GM19240 (cell line): ENCODE measurements at regions not wholly inside any gene's neighbourhood (a gene's known extent, or its start where the extent isn't known, plus 50 kb on each side); places are given as distances from the start of the nearest gene placed in this dataset.
"Not testable (repeated sequence)": the region's sequence is repeated elsewhere in the genome, so short reads cannot be mapped to it uniquely, and the experiment has no call there.

Source experiments
- DNase-seq: peaks from one replicate; pipeline ENCODE4 v3.0.0; 2011; ENCODE audit warnings: low spot score; ENCODE audit not compliant: insufficient read length

DNA sequence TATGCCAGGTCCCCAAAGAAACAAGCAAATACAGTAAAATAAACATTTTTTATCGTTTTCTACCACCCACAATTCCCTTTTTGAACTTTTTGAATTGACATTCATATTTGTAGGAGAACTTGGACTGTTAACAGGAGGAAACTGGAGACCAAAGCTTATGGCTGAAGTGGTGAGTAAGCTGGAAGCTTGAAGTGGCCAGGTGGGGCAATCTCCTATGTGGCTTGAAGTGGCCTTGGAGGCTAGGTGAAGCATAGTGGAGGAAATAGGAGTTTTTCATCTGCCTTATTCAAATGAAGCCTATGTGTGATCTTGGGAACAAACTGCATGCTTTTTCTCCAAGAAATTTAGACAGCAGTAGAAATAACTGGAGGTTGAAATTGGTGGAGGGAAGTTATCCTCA, 962.9 kb upstream of the FANCL start:
- DNase-seq = no peak

DNA sequence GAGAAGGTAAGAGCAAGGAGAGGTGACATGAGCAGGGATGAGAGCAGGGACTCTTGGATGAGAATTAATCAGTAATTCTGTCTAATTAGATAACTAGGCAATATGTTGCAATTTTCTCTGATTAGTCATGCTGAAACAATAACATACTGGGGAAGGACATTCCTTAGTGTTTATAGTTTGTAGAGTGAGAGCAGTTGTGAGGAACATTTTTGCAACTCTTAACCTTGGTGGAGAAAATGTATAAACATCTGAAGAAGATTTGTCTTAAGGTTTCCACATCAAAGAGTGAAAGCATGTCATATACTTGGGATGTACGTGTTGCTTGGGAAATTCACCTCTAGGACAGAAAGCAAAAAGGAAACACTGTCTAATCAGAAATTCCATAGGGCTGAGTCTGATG, 955.4 kb upstream of the FANCL start:
- DNase-seq = no peak

DNA sequence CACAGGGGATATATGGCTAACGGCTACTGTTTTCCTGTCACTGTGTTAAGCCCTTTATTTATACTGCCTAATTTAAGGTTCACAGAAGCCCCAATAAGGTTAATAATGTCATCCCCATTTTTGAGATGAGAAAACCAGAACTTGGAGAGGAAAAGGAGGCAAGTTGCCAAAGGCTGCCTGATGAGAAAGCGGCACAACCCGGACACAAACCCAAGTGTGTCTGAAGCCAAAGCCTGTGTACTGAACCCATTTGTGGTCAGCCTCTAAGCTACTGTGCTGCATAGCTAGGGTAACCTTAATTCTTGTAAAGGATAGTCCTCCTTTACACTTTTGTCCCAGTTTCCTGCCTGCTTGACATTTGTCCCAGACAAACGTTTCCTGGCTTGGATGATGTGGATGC, 954.7 kb upstream of the FANCL start:
- DNase-seq = no peak

DNA sequence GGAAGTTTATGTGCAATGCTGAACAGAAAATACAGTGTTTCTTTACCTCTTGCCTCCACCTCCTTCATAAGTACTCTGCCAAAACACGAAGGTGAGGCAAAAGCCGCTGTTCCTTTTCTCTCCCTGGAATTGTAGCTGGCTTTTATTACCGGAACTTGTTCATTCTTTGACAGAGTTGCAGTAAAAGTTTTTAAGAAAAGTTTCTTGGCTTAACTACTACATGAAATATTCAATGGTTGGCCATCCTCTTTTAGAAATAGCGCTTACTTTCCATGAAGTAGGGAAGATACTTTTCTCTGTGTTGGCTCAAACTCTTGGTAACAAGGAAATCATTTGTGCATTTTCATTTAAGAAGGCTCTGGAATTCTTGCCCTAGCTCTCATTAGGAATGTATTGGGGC, 950.7 kb upstream of the FANCL start:
- no peak for DNase-seq

DNA sequence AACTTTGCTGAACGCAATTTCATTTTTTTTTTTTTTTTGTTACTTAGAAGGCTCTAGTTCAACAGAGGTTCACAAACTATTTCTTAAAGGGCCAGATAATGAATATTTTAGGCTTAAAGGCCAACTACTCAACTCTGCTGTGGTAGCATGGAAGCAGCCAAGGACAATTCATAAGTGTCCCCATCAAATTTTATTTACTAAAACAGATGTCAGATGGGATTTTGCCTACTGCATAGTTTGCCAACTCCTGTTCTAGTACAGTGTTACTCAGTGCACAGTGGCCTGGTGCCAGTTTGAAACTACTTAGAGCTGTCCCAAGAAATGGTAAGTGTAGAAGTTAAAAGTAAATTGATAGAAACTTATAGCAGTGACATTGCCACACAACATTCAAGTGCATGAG, 949.4 kb upstream of the FANCL start:
- no peak for DNase-seq

DNA sequence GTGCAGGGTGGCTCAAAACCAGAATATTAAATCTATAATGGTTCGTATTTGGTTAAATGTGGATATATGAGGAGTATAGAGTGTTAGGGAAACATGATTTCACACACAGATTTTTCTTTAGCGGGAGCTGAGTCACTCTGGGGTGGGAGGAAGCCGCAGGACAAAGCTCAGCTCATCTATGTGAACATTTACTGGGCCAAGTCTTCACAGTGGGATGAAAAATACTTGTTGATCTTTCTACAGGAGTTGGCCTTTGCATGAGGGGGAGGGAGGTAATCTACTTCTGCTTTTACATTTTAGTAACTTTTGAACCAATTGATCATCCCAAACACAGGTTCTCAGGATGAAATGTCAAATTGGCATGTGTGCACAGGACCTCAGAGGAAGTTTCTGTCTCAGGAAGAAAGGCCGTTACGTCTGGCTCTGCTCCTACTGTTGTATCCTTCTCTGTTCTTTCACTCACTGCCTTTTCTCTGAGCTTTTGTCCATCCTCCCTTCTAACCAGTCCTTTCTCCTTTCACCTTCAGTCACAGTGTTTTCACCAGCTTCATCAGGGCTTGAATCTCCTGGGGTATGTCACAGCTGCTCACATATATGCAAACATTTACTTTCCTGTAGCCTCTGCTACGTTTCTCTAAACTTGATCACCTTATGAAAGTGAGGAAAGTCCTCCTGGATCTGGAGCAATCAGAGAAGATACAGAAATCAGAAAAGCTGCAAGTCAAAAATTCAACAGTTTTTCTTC, 943.3 kb upstream of the FANCL start:
- DNase-seq = no peak

DNA sequence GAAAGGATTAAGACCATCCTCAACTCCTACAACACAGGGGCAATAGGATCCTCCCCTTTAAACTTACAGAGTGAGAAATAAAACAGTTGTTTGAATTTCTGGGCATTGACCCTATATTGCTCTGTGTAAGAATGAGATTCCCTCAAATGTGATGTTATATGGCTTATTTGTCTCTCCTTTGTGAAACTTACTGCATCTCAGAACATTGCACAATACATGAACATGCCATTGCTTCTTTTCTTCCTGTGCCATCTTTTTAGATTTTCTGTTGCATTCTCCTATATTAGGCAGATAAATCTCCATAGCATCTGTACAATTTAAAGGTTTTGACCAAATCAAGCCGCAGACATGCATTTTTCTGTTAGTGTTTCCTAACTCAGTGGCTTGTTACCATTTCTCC, 941.9 kb upstream of the FANCL start:
- DNase-seq = no peak

DNA sequence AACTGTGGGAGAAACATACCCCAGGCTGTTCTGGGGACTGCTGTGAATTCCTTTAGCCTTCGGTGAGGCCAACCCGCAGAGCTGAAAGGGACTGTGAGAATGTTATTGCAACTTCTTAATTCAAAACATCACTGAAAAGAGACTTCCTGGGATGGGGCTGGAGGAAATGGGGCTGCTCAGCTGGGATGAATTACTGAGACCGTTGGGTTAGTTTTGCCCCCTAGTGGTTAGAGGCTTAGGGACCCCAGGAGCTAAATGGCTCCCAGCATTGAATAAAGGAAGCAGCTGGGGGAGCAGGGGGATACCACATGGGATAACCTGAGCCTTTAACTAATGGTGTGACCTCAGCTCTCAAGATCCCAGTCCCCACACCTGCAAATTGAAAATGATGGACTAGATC, 941.1 kb upstream of the FANCL start:
- DNase-seq = peak; percentile 8

DNA sequence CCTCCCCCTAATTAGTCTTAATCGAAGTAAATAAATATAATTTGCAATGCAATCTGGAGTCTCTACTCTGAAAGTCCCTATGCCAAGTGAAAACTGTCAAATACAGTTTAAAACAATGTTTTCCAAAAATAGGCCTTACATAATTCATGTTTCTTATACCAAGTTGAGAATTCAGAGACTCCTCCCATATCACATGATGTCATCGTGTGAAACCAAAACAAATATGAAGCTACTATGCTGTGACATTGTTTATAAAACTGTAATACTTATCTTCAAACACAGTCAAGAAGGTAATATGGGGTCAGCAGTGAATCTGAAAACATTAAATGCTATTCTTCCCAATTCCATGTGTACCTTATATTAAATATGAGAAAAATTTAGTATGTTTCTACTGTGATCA, 940.2 kb upstream of the FANCL start:
- DNase-seq = no peak

DNA sequence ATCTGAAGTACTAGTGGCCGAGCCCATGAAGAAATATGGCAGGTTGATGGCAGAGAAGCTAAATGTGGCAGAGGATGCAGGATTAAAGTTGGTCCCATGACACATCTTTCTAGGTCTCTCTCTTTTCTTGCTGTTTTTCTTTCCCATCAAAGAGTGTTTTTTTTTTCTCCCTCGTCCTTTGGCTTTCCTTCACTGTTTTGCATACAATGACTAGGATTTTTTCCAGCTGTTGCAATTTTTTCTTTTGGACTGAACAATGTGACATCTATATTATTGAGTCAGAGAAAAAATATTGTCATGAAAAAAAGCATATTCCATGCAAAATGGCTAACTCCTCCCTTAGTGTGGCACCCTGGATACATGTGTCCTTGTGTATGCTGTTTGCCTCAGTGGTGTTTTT, 939.5 kb upstream of the FANCL start:
- DNase-seq = no peak

DNA sequence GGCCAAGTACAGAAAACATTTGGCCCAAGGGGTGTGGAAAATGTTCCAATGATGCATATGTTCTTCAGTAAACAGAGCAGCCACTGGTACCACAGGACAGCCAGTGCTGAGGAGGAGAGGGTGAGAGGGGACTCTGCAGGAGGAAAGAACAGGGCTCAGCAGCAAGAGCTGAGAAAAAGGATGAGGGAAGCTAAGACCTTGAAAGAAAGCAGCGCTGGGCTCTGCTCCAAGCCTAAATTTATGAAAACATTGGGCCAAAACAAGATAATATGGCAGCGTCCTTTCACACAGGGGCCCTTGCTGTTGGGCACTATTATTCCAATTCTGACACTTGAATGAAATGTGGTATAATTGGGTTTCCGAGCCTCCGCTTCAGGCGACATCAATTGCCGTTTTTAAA, 939.0 kb upstream of the FANCL start:
- no peak for DNase-seq

DNA sequence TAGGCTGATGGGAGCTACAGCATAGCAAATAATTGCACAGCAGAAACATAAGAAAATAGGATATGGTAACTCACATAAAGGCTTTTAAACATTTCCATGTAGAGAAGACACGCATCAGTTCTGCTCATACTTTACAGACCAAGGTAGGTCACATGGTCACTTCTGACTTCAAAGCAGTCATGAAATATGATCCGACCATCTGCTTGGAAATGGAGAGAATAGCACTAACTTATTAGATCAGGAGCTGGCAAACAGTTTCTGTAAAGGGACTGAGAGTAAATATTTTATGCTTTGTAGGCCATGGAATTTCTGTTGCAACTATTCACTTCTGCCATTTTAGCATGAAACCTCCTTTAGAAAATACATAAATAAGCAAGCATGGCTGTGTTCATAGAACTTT, 936.6 kb upstream of the FANCL start:
- no peak for DNase-seq

DNA sequence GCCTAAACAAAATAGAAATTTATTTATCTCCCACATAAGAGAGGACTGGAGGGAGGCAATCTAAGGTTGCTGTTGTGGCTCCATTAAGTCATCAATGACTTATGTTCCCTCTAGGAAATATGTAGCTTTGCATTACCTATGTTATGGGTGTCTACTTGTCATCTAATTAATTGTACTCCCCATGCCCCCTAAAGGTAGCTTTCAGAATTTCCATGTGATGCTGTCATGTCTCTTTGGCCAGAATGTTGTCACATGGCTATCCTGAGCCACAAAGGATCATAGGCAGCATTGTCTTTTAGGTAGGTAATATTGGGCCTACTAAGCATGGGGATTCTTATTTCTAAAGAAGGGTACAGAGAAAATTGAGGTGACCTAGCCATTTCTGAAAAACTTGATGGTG, 935.6 kb upstream of the FANCL start:
- no peak for DNase-seq

DNA sequence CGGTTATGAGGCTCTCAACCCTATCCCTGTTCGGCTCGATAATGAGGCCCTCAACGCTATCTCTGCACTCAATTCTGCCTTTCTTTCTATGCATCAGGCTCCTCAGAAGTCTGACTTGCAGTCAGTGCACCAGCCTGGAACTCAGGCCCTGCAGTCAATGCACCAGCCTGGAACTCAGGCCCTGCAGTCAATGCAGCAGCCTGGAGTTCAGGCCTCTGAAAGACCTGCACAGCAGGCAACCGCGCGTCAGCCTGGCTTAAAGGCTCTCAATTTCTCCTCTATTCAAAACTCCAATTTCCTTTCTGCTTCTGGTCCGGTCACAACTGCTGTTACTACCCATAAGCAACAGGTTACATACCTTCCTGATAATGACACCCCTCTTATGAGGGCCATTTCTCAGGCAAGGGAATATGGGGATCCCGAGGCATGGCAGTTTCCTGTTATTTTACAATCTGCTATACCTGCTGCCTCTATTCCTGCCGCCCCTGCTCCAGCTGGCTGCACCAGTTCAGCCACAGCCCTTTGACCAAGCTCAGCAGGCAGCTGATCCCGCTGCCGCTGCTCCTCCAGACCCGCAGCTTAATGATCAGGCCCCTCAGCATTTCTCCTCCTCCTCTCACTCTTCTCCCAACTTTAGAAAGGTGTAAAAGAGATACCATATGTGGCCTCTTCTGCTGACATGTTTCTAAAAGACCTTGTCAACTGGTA, 933.6 kb upstream of the FANCL start:
- no peak for DNase-seq

DNA sequence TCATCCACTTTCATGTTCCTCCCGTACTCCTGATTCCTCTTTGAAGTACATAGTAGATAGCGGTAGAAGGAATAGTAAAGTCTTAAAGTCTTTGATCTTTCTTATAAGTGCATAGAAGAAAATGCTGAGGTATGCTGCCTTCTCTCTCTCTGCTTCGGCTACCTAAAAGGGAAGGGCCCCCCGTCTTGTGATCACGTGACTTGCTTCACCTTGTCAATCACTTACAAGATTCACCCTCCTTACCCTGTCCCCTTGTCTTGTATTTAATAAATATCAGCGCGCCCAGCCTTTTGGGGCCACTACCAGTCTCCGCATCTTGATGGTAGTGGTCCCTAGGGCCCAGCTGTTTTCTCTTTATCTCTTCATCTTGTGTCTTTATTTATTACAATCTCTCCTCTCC, 932.2 kb upstream of the FANCL start:
- DNase-seq = no peak

DNA sequence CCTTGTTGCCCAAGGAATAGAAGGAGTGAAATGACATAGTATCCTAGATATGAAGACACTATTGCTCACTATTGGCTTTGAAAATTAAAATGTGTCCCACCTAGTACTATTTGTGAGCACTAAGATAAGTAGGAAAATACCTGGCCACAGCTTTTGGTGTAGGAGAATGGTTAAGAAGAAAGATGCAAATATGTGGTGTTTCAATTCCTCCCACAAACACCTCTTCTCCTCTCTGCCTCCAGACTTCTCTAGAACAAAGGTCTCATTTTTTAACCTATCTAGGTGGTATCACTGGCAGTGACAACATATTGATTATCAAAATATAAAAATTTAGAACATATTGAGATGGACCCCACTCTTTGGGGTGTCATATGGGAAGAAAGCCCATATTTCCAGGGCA, 929.9 kb upstream of the FANCL start:
- DNase-seq = no peak

DNA sequence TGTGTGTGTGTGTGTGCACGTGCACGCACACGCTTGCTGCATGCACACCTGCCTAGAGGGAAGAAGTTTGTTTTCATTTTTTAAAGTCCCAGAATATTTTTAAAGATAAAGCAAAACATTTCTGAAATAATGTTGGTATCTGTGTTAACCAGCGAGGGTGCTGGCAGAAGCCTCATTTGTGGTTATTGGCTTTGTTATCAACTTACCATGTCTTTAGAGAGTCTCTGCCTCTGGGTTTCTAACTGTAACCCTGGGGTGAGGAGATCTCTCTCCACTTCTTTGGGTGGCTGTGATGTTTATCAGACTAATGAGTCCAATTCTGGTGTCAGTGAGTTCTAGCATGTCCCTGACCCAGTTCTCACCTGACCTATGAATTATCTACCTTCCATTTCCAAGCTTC, 927.6 kb upstream of the FANCL start:
- no peak for DNase-seq

DNA sequence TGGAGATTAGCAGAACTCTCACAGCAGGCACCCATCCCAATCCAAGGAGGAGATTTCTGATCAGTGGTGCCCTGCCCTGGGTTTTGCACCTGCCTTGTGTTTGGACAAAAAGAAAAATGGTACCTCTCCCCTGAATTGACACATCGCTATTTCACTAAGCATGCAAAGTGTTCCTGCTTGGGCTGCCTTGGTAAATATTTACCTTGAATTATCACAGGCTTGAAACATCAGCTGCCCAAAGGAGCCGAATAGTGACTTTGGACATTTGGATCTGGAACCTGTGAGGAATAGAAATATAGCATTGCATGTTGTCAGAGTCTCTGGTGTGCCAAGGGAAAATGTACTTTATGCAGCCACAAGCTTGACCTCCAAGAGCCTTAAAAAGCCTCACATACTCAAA, 926.4 kb upstream of the FANCL start:
- DNase-seq = no peak

DNA sequence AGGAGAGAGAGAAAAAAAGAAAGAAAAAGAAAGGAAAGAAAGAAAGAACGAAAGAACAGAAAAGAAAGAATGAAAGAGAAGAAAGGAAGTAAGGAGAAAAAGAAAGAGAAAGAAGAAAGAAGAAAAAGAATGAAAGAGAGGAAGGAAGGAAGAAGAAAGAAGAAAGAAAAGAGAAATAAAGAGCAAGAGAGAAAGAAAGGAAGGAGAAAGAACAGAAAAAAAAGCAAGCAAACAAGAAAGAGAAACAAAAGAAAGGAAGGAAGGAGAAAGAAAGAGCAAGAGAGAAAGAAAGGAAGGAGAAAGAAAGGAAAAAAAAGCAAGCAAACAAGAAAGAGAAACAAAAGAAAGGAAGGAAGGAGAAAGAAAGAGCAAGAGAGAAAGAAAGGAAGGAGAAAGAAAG, 916.8 kb upstream of the FANCL start:
- DNase-seq = not testable (repeated sequence)

DNA sequence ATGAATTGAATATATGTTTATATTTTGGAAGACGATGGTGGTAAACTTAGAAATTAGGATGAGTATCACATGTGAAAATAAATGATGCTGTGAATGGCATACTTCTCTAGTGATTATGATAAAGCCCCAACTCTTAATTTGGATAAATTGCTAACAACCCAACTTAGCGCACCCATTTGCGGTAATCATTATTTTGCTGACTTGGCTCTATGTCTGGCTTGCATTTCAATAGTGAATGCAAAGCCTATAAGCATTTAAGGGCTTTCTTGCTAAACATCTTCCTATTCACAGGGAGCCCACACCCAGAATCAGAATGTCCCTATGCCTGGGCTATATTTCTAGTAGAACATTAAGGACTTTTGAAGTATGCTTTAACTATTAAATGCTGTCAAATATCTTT, 910.7 kb upstream of the FANCL start:
- no peak for DNase-seq

DNA sequence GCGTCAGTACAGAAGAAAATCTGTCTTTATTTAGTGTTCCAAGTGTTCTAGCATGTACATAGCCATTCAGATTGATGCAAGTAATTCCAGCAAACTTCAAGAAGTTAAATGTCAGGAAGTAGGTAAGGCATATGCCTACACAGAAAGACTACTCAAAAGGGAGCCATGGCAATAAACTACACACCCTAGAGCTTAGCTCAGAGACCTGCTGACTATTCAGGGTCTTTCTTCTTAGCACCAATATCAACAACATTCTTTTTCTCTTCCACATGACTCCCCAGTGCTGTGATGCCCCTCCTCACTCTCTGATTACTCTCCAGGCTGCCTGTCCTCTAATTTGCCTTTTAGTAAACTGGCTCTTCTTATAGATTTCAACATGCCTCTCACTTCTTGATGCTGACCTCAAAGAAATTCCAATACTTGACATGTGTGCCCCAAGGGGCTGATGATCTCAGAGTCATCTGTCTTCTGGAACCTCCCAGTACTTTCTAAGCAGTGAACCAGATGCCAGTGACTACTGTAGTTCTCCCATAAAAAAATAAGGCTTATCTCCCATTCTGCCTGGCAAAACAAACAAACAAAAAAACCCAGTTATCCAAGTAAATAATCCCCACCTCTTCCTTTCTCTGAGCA, 909.2 kb upstream of the FANCL start:
- DNase-seq = no peak

DNA sequence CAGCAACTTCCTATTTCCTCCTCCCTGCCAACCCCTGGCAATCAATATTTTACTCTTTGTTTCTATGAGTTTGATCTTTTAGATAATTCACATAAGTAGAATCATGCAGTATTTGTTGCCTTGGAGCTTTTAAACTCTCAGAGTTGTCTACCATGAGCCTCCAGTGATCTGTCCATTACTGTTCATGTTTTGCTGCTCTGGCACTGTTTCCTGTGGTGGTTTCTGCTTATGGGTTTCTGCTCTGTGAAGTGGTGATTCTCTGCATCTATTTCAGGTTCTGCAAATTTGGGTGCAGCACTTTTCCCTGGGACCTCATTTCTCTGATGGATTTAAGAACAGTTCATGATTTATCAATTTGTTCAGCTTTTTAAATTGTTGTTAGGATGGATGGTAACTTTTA, 908.1 kb upstream of the FANCL start:
- no peak for DNase-seq

DNA sequence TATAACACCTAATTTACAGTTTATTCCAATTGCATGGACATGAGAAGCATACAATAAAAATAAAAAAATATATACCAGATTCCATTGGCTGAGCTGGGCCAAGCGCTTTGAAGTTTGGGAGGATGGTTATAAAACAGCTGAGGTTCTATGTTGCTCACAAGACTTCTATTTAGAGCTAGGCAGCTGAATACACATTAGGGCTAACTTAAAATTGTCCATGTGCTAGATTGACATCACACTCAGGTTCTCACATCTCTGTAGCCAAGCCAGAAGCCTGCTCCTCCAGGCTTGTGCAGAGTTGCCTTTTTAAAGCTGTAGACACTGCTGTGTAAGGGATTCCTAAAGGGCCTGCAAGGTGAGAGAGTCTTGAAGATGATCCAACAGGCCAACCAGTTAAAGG, 871.1 kb upstream of the FANCL start:
- no peak for DNase-seq
